ENCODE measurements at regions not wholly inside any gene's neighbourhood (a gene's known extent, or its start where the extent isn't known, plus 50 kb on each side); places are given as distances from the start of the nearest gene placed in this dataset.
"Not testable (repeated sequence)": the region's sequence is repeated elsewhere in the genome, so short reads cannot be mapped to it uniquely, and the experiment has no call there.

DNA sequence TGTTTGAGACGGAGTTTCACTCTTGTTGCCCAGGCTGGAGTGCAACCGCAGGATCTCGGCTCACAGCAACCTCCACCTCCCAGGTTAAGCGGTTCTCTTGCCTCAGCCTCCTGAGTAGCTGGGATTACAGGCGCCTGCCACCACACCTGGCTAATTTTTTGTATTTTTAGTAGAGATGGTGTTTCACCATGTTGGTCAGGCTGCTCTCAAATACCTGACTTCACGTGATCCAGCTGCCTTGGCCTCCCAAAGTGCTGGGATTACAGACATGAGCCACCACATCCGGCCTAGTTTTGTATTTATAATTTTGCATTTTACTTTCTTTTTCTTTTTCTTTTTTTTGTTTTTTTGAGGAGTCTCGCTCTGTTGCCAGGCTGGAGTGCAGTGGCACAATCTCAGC, 85.3 kb upstream of the LARP1 start:
- not testable (repeated sequence) for TF ChIP-seq SALL2 (CRISPR knock-in tag; IDR thresholded peaks at IDR 0.05)
- TF ChIP-seq, protein P1, sequence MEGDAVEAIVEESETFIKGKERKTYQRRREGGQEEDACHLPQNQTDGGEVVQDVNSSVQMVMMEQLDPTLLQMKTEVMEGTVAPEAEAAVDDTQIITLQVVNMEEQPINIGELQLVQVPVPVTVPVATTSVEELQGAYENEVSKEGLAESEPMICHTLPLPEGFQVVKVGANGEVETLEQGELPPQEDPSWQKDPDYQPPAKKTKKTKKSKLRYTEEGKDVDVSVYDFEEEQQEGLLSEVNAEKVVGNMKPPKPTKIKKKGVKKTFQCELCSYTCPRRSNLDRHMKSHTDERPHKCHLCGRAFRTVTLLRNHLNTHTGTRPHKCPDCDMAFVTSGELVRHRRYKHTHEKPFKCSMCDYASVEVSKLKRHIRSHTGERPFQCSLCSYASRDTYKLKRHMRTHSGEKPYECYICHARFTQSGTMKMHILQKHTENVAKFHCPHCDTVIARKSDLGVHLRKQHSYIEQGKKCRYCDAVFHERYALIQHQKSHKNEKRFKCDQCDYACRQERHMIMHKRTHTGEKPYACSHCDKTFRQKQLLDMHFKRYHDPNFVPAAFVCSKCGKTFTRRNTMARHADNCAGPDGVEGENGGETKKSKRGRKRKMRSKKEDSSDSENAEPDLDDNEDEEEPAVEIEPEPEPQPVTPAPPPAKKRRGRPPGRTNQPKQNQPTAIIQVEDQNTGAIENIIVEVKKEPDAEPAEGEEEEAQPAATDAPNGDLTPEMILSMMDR (CRISPR knock-in tag; IDR thresholded peaks at IDR 0.05): not testable (repeated sequence)
